ENCODE measurements at regions not wholly inside any gene's neighbourhood (a gene's known extent, or its start where the extent isn't known, plus 50 kb on each side); places are given as distances from the start of the nearest gene placed in this dataset.

- H3K27me3 ChIP-seq (ENCODE audit: control insufficient read depth in 2 of 2, insufficient read depth in 2 of 2, low read length in 2 of 2), result peaks cover 71 to 74% of the 10 kb centered on the region in 2 experiments
- FAIRE-seq, result no peak
Observed at GRCh38 chr16:86287664-86288201, 222.6 kb upstream of the FOXF1 start.

GRCh38 chr16:86288716-86289294 lies 221.5 kb upstream of the FOXF1 start:
- Histone ChIP-seq H4K20me1 (replicated peaks; ENCODE audit: control insufficient read depth, extremely low read depth, insufficient read depth, low read length) (no peaks in the 10 kb centered on the region), H3K4me3 (replicated peaks in 1 of 3; ENCODE audit: insufficient read depth in 1 of 3, low read depth in 1 of 3, low read length in 3 of 3) (no peak overlapping the region), H3K4me1 (ENCODE audit: control insufficient read depth, extremely low read depth, insufficient read depth, low read length) (no peaks in the 10 kb centered on the region), H3K27ac (ENCODE audit: insufficient read depth, low read depth, low read length) (no peak overlapping the region), H3K9me3 (replicated peaks; ENCODE audit: control insufficient read depth, insufficient read depth, low read length) (no peaks in the 10 kb centered on the region), H3K79me2 (ENCODE audit: control insufficient read depth, insufficient read depth, low read length) (no peaks in the 10 kb centered on the region), H3K4me2 (ENCODE audit: insufficient read depth, low read length) (no peak overlapping the region), H3K9ac (replicated peaks; ENCODE audit: extremely low read depth, insufficient read depth, low read length) (no peak overlapping the region), H3K27me3 (ENCODE audit: control insufficient read depth in 2 of 2, insufficient read depth in 2 of 2, low read length in 2 of 2) (peaks cover 69 to 76% of the 10 kb centered on the region in 2 experiments), H2AFZ (ENCODE audit: low read depth, low read length) (no peak overlapping the region), H3K9me1 (replicated peaks; ENCODE audit: control insufficient read depth, extremely low read depth, insufficient read depth, low read length) (no peaks in the 10 kb centered on the region), H3K36me3 (ENCODE audit: control insufficient read depth in 2 of 2, extremely low read depth in 1 of 2, insufficient read depth in 2 of 2, low read length in 2 of 2) (no peaks in the 10 kb centered on the region)
- TF ChIP-seq POLR2AphosphoS5 (IDR thresholded peaks at IDR 0.05; ENCODE audit: insufficient read depth, low read depth, low read length) (no peak), MYC (IDR thresholded peaks at IDR 0.05; ENCODE audit: low read depth, low read length) (no peak), EZH2 (IDR thresholded peaks at IDR 0.05; ENCODE audit: borderline replicate concordance, low read depth, low read length, severe bottlenecking) (no peak), CTCF (IDR thresholded peaks at IDR 0.05; ENCODE audit: extremely low read depth in 1 of 2, insufficient read depth in 1 of 2, low read depth in 1 of 2, low read length in 2 of 2) (no peak), GATA2 (IDR thresholded peaks at IDR 0.05; ENCODE audit: insufficient read depth, insufficient read length, low read depth, low read length) (no peak), FOS (IDR thresholded peaks at IDR 0.05; ENCODE audit: borderline replicate concordance, insufficient read depth, low read length) (no peak), POLR2A (IDR thresholded peaks at IDR 0.05; ENCODE audit: low read depth, low read length) (no peak), MAX (IDR thresholded peaks at IDR 0.05; ENCODE audit: insufficient read depth, insufficient read length) (no peak), JUN (IDR thresholded peaks at IDR 0.05; ENCODE audit: borderline replicate concordance, insufficient read depth, insufficient read length, low read depth) (no peak)
- ChIA-PET CTCF (no interaction called here), POLR2A (no interaction called here)
- BruUV-seq (replicated peaks), result no TSS peak
- FAIRE-seq (no peak), DNase-seq (ENCODE audit: low read depth, low spot score) (no peak)
- intact Hi-C loops (cut with micrococcal nuclease), result no loop called here
- dilution Hi-C loops (cut with MboI; ENCODE audit: extremely low pct_ligation_motif_present, low sequenced_read_pairs), result no loop called here

More at GRCh38 chr16:86287664-86288201, 222.6 kb upstream of the FOXF1 start:
- no peaks in the 10 kb centered on the region for H3K9me3 ChIP-seq (replicated peaks; ENCODE audit: control insufficient read depth, insufficient read depth, low read length)
- H3K36me3 ChIP-seq (ENCODE audit: control insufficient read depth in 2 of 2, extremely low read depth in 1 of 2, insufficient read depth in 2 of 2, low read length in 2 of 2), result no peaks in the 10 kb centered on the region
- ChIA-PET POLR2A (no interaction called here), CTCF (no interaction called here)
- H3K9me1 ChIP-seq (replicated peaks; ENCODE audit: control insufficient read depth, extremely low read depth, insufficient read depth, low read length), result no peaks in the 10 kb centered on the region
- H2AFZ ChIP-seq (ENCODE audit: low read depth, low read length), result no peak overlapping the region
- peak; percentile 65 for TF ChIP-seq EZH2 (IDR thresholded peaks at IDR 0.05; ENCODE audit: borderline replicate concordance, low read depth, low read length, severe bottlenecking)
- no peak for TF ChIP-seq GATA2 (IDR thresholded peaks at IDR 0.05; ENCODE audit: insufficient read depth, insufficient read length, low read depth, low read length)
- TF ChIP-seq POLR2AphosphoS5 (IDR thresholded peaks at IDR 0.05; ENCODE audit: insufficient read depth, low read depth, low read length), result no peak
- H4K20me1 ChIP-seq (replicated peaks; ENCODE audit: control insufficient read depth, extremely low read depth, insufficient read depth, low read length), result no peaks in the 10 kb centered on the region
- BruUV-seq (replicated peaks), result no TSS peak
- no peak overlapping the region for H3K27ac ChIP-seq (ENCODE audit: insufficient read depth, low read depth, low read length)
- H3K9ac ChIP-seq (replicated peaks; ENCODE audit: extremely low read depth, insufficient read depth, low read length), result no peak overlapping the region
- dilution Hi-C loops (cut with MboI; ENCODE audit: extremely low pct_ligation_motif_present, low sequenced_read_pairs) (no loop called here), intact Hi-C loops (cut with micrococcal nuclease) (no loop called here)
- no peak overlapping the region for H3K4me3 ChIP-seq (replicated peaks in 1 of 3; ENCODE audit: insufficient read depth in 1 of 3, low read depth in 1 of 3, low read length in 3 of 3)
- H3K79me2 ChIP-seq (ENCODE audit: control insufficient read depth, insufficient read depth, low read length), result no peaks in the 10 kb centered on the region
- H3K4me1 ChIP-seq (ENCODE audit: control insufficient read depth, extremely low read depth, insufficient read depth, low read length), result no peaks in the 10 kb centered on the region
- DNase-seq (ENCODE audit: low read depth, low spot score), result no peak
- no peak overlapping the region for H3K4me2 ChIP-seq (ENCODE audit: insufficient read depth, low read length)

All from endothelial cell of umbilical vein (primary cell).